Activated T-cell treated with anti-CD3 and anti-CD28 coated beads, Interleukin-2, amount 50 U/mL, for 4 hours (primary cell): ENCODE measurements at regions not wholly inside any gene's neighbourhood (a gene's known extent, or its start where the extent isn't known, plus 50 kb on each side); places are given as distances from the start of the nearest gene placed in this dataset.

Experiments used
- ATAC-seq, 2 donors: fragments of 200-7000 bp; cut with Tn5 transposase; one replicate each; pipeline ENCODE4 v1.10.0; 2021
- DNase-seq: peaks from one replicate; pipeline ENCODE4 v3.0.0-alpha.2; 2020
- H3K27me3 Mint-ChIP-seq: one replicate; pipeline ENCODE4 v1.8.0; 2021; ENCODE audit warnings: low read depth, mixed read lengths
- H3K36me3 Mint-ChIP-seq: one replicate; pipeline ENCODE4 v1.8.0; 2022; ENCODE audit warnings: mixed read lengths; ENCODE audit not compliant: insufficient read depth
- H3K4me1 Mint-ChIP-seq: one replicate; pipeline ENCODE4 v1.8.0; 2021; ENCODE audit warnings: low read depth, mixed read lengths
- H3K4me3 Mint-ChIP-seq: one replicate; pipeline ENCODE4 v1.8.0; 2021; ENCODE audit warnings: mild to moderate bottlenecking, moderate library complexity, mixed read lengths
- H3K9me3 Mint-ChIP-seq: one replicate; pipeline ENCODE4 v1.8.0; 2021; ENCODE audit warnings: mixed read lengths

- H3K4me1 Mint-ChIP-seq: peaks cover 24% of the 10 kb centered on the region
- no peak overlapping the region for H3K4me3 Mint-ChIP-seq
- DNase-seq (no peak), ATAC-seq (no peak)
- no peaks in the 10 kb centered on the region for H3K9me3 Mint-ChIP-seq
- no peaks in the 10 kb centered on the region for H3K36me3 Mint-ChIP-seq
- no peaks in the 10 kb centered on the region for H3K27me3 Mint-ChIP-seq
These were observed 115.8 kb upstream of the SERTAD2 start for GRCh38 chr2:64769392-64770044.

- H3K27me3 Mint-ChIP-seq: no peaks in the 10 kb centered on the region
- no peaks in the 10 kb centered on the region for H3K36me3 Mint-ChIP-seq
- H3K9me3 Mint-ChIP-seq: no peaks in the 10 kb centered on the region
- peaks cover 24% of the 10 kb centered on the region for H3K4me1 Mint-ChIP-seq
- no peak for DNase-seq
- ATAC-seq: no peak
- H3K4me3 Mint-ChIP-seq: no peak overlapping the region
These were observed 116.5 kb upstream of the SERTAD2 start for GRCh38 chr2:64770137-64770780.

- Mint-ChIP-seq H3K4me3 (no peak overlapping the region), H3K9me3 (no peaks in the 10 kb centered on the region), H3K27me3 (no peaks in the 10 kb centered on the region), H3K4me1 (peaks cover 24% of the 10 kb centered on the region), H3K36me3 (no peaks in the 10 kb centered on the region)
- DNase-seq: no peak
- ATAC-seq: no peak
These were observed 117.1 kb upstream of the SERTAD2 start for GRCh38 chr2:64770781-64771334.

- Mint-ChIP-seq H3K27me3 (no peaks in the 10 kb centered on the region), H3K9me3 (no peaks in the 10 kb centered on the region), H3K4me3 (no peak overlapping the region), H3K36me3 (no peaks in the 10 kb centered on the region), H3K4me1 (peaks cover 18% of the 10 kb centered on the region)
- ATAC-seq (no peak), DNase-seq (no peak)
These were observed 118.0 kb upstream of the SERTAD2 start for GRCh38 chr2:64771737-64772136.

- no peaks in the 10 kb centered on the region for H3K27me3 Mint-ChIP-seq
- no peak for ATAC-seq
- no peaks in the 10 kb centered on the region for H3K36me3 Mint-ChIP-seq
- no peak overlapping the region for H3K4me3 Mint-ChIP-seq
- H3K9me3 Mint-ChIP-seq: no peaks in the 10 kb centered on the region
- DNase-seq: no peak
- peaks cover 5% of the 10 kb centered on the region for H3K4me1 Mint-ChIP-seq
These were observed 119.9 kb upstream of the SERTAD2 start for GRCh38 chr2:64773461-64774118.

- H3K36me3 Mint-ChIP-seq: no peaks in the 10 kb centered on the region
- no peak for ATAC-seq
- no peak overlapping the region for H3K4me3 Mint-ChIP-seq
- H3K9me3 Mint-ChIP-seq: no peaks in the 10 kb centered on the region
- no peaks in the 10 kb centered on the region for H3K27me3 Mint-ChIP-seq
- H3K4me1 Mint-ChIP-seq: no peaks in the 10 kb centered on the region
- DNase-seq: no peak
These were observed 124.1 kb upstream of the SERTAD2 start for GRCh38 chr2:64777841-64778240.

- no peak for DNase-seq
- Mint-ChIP-seq H3K4me3 (no peak overlapping the region), H3K36me3 (no peaks in the 10 kb centered on the region), H3K27me3 (no peaks in the 10 kb centered on the region), H3K4me1 (no peaks in the 10 kb centered on the region), H3K9me3 (no peaks in the 10 kb centered on the region)
- no peak for ATAC-seq
These were observed 125.5 kb upstream of the SERTAD2 start for GRCh38 chr2:64779117-64779690.

- DNase-seq (no peak), ATAC-seq (no peak)
- no peaks in the 10 kb centered on the region for H3K27me3 Mint-ChIP-seq
- no peaks in the 10 kb centered on the region for H3K36me3 Mint-ChIP-seq
- no peaks in the 10 kb centered on the region for H3K9me3 Mint-ChIP-seq
- no peak overlapping the region for H3K4me3 Mint-ChIP-seq
- no peaks in the 10 kb centered on the region for H3K4me1 Mint-ChIP-seq
These were observed 126.3 kb upstream of the SERTAD2 start for GRCh38 chr2:64780041-64780440.

- Mint-ChIP-seq H3K4me3 (no peak overlapping the region), H3K4me1 (no peaks in the 10 kb centered on the region), H3K9me3 (no peaks in the 10 kb centered on the region), H3K36me3 (no peaks in the 10 kb centered on the region), H3K27me3 (no peaks in the 10 kb centered on the region)
- DNase-seq: no peak
- no peak for ATAC-seq
These were observed 128.1 kb upstream of the SERTAD2 start for GRCh38 chr2:64781711-64782390.

GRCh38 chr2:64784168-64785061, 130.7 kb upstream of the SERTAD2 start:
- H3K9me3 Mint-ChIP-seq: no peaks in the 10 kb centered on the region

GRCh38 chr2:64785245-64785644, 131.5 kb upstream of the SERTAD2 start:
- Mint-ChIP-seq H3K36me3 (no peaks in the 10 kb centered on the region), H3K4me1 (no peaks in the 10 kb centered on the region), H3K4me3 (no peak overlapping the region), H3K27me3 (no peaks in the 10 kb centered on the region), H3K9me3 (no peaks in the 10 kb centered on the region)
- no peak for DNase-seq
- no peak for ATAC-seq

More at GRCh38 chr2:64784168-64785061, 130.7 kb upstream of the SERTAD2 start:
- Mint-ChIP-seq H3K36me3 (no peaks in the 10 kb centered on the region), H3K27me3 (no peaks in the 10 kb centered on the region), H3K4me3 (no peak overlapping the region), H3K4me1 (no peaks in the 10 kb centered on the region)
- ATAC-seq (no peak), DNase-seq (no peak)

- Mint-ChIP-seq H3K9me3 (no peaks in the 10 kb centered on the region), H3K4me3 (no peak overlapping the region), H3K4me1 (no peaks in the 10 kb centered on the region), H3K27me3 (no peaks in the 10 kb centered on the region), H3K36me3 (no peaks in the 10 kb centered on the region)
- ATAC-seq (no peak), DNase-seq (no peak)
These were observed 132.8 kb upstream of the SERTAD2 start for GRCh38 chr2:64786343-64787018.

GRCh38 chr2:64787019-64787365, 133.3 kb upstream of the SERTAD2 start:
- Mint-ChIP-seq H3K27me3 (no peaks in the 10 kb centered on the region), H3K9me3 (no peaks in the 10 kb centered on the region), H3K36me3 (no peaks in the 10 kb centered on the region), H3K4me1 (no peaks in the 10 kb centered on the region), H3K4me3 (no peak overlapping the region)
- no peak for DNase-seq
- ATAC-seq: no peak
